Lower leg skin (tissue), 4 donors: ENCODE measurements at regions not wholly inside any gene's neighbourhood (a gene's known extent, or its start where the extent isn't known, plus 50 kb on each side); places are given as distances from the start of the nearest gene placed in this dataset.

Experiments used
- DNase-seq, 2 donors: peaks; one replicate each; pipeline ENCODE4 v3.0.0-alpha.2; 2019; ENCODE audit warnings: low spot score in 2 of 2
- H3K4me3 ChIP-seq: fragments of 200-600 bp; sonication (generic); 2 replicates; pipeline ENCODE4 v1.5.1; 2017; ENCODE audit warnings: mild to moderate bottlenecking, low read depth; ENCODE audit not compliant: poor library complexity, severe bottlenecking
- POLR2A ChIP-seq, 2 donors: fragments of 450-650 bp; IDR thresholded peaks; one replicate each; pipeline ENCODE4 v1.6.1; 2016 to 2017; ENCODE audit warnings: antibody characterized with exemption in 2 of 2, mild to moderate bottlenecking in 1 of 2, moderate library complexity in 1 of 2
- WGBS, 2 donors: methylation state at CpG; one replicate each; pipeline ENCODE4 v1.1.5; 2018; 5-methylcytosine and 5-hydroxymethylcytosine counted together
- intact Hi-C: fragments of 100-400 bp; cut with DNase I; formaldehyde crosslinking; loops from one replicate; pipeline ENCODE4 v1.15.0; 2023; ENCODE audit warnings: low total_unique reads
- TF ChIP-seq, protein P1 (sequence below), 3 donors: fragments of 450-650 bp; IDR thresholded peaks; one replicate each; pipeline ENCODE4 v1.5.1; 2016; ENCODE audit warnings: antibody characterized with exemption in 3 of 3, mild to moderate bottlenecking in 3 of 3, moderate library complexity in 2 of 3

DNA sequence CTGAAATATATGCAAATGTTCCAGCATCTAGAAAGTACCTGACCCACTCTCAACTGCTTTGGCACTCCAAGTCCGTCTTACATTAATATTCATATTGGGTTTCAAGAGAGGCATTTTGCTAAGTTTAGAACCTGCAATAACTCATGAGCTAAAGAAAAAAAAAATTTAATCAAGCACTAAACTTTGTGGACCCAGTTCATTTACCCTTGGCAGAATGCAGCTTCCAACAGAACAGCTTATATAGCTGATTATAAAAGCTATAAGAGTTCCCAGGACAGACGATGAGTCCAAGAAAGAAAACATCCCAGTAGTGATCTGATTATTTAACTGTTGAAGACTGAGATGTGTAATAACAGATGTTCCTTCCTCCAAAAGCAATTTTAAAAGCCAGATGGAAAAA is 592.0 kb downstream of the KCNH5 start:
- WGBS, 2 donors, result 62 to 78% methylated on average over 2 of the region's 2 CpGs
- TF ChIP-seq POLR2A (IDR thresholded peaks at IDR 0.05), result no peak
- TF ChIP-seq, protein P1, sequence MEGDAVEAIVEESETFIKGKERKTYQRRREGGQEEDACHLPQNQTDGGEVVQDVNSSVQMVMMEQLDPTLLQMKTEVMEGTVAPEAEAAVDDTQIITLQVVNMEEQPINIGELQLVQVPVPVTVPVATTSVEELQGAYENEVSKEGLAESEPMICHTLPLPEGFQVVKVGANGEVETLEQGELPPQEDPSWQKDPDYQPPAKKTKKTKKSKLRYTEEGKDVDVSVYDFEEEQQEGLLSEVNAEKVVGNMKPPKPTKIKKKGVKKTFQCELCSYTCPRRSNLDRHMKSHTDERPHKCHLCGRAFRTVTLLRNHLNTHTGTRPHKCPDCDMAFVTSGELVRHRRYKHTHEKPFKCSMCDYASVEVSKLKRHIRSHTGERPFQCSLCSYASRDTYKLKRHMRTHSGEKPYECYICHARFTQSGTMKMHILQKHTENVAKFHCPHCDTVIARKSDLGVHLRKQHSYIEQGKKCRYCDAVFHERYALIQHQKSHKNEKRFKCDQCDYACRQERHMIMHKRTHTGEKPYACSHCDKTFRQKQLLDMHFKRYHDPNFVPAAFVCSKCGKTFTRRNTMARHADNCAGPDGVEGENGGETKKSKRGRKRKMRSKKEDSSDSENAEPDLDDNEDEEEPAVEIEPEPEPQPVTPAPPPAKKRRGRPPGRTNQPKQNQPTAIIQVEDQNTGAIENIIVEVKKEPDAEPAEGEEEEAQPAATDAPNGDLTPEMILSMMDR (IDR thresholded peaks at IDR 0.05), result no peak
- H3K4me3 ChIP-seq, result no peak overlapping the region
- intact Hi-C loops, result no loop called here
- DNase-seq, result no peak

DNA sequence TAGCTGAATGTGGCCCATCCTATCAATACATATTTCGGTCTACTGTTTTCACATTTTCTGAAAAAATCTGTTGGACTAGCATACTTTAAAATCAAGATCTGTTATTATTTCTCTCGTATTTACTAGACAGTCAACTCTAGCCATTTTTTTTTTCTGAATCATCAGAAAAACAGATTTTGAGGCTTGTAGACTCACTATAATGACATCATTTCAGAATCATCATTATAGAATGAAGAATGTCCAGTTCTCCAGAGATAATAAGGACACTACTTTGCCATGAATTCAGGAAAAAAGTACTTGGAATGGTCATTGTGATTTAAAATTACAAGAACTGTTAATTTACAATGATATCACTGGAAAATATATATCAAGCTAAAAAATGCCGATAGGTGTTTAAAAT is 589.8 kb downstream of the KCNH5 start:
- no peak for TF ChIP-seq POLR2A (IDR thresholded peaks at IDR 0.05)
- TF ChIP-seq, protein P1 (IDR thresholded peaks at IDR 0.05), result no peak
- WGBS, 2 donors, result 88 to 90% methylated on average over 3 of the region's 3 CpGs
- DNase-seq, result no peak
- H3K4me3 ChIP-seq, result no peak overlapping the region
- intact Hi-C loops, result no loop called here

DNA sequence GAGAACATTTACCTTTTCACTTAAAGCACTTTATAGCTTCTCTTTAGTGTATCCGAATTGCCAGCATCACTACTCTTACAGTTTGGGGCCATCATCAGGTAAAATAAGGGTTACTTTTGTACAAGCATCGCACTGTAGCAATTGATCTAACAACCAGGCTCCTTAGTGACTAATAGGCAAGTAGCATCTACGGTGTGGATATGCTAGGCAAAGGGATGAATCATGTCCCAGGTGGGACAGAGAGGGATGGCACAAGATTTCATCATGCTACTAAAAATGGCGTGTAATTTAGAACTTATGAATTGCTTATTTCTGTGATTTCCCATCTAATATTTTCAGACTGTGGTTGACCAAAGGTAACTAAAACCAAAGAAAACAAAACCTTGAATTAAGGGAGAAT is 582.3 kb downstream of the KCNH5 start:
- H3K4me3 ChIP-seq, result no peak overlapping the region
- TF ChIP-seq, protein P1 (IDR thresholded peaks at IDR 0.05), result no peak
- TF ChIP-seq POLR2A (IDR thresholded peaks at IDR 0.05), result no peak
- no peak for DNase-seq
- intact Hi-C loops, result no loop called here
- 74 to 87% methylated on average over 4 of the region's 4 CpGs for WGBS, 2 donors

DNA sequence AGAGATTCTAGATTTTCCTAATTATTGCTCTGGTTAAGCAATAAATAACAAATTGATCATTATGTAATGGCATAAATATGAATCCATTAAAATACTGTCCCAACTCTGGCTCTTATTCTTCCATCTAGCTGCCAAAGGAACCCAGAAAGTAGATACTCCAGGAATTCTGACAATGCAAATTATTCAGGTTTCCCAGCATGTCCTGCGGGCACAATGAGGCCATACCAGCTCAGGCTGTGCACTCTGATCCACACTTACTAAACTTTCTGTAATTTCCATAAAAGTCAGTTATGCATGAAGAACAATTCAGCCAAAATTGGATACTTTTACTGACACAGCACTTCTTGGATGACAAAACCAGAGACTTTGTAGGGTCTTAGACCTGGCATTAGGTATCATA is 576.3 kb downstream of the KCNH5 start:
- H3K4me3 ChIP-seq, result no peak overlapping the region
- DNase-seq, result no peak
- intact Hi-C loops, result no loop called here
- WGBS, 2 donors, result 66 to 79% methylated on average over 1 of the region's 1 CpG
- TF ChIP-seq, protein P1 (IDR thresholded peaks at IDR 0.05), result no peak
- no peak for TF ChIP-seq POLR2A (IDR thresholded peaks at IDR 0.05)

DNA sequence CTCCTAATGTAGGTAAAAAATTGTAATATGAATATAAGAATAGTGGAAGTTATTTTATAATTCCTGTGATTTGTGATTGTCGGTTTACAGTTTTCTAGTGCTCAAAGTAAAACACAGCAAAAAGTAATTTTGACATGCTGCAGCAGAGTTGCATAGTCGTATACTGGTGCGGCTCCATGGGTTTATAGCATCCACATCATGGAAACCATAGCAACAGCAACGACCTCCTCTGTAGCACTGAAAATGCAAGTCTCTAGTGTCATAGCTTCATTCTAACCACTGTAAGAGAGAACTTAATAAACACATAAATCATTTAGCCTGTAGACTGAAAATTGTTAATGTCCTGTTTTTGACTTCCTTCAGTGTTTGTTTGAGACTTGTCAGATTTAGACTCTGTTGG is 574.3 kb downstream of the KCNH5 start:
- intact Hi-C loops, result no loop called here
- no peak for TF ChIP-seq POLR2A (IDR thresholded peaks at IDR 0.05)
- TF ChIP-seq, protein P1 (IDR thresholded peaks at IDR 0.05), result no peak
- 66 to 82% methylated on average over 4 of the region's 4 CpGs for WGBS, 2 donors
- no peak for DNase-seq
- H3K4me3 ChIP-seq, result no peak overlapping the region

DNA sequence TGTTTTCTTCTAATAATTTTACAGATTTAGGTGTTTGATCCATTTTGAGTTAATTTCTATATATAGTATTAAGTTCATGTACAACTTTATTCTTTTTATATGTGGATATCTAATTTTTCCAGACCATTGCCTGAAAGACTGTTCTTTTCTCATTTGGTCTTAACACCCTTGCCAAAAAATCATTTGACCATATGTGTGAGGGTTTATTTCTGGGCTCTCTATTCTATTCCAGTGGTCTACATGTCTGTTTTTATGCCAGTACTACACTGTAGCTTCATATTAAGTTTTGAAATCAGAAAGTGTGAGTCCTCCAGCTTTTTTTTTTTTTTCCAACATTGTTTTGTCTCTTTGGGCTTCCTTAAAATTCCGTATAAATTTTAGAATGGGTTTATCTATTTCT is 554.1 kb downstream of the KCNH5 start:
- intact Hi-C loops, result no loop called here

More for the DNA sequence above, 554.1 kb downstream of the KCNH5 start:
- DNase-seq, result no peak
- TF ChIP-seq POLR2A (IDR thresholded peaks at IDR 0.05), result no peak
- TF ChIP-seq, protein P1 (IDR thresholded peaks at IDR 0.05), result no peak
- WGBS, 2 donors, result 82 to 89% methylated on average over 1 of the region's 1 CpG
- H3K4me3 ChIP-seq, result no peak overlapping the region
